Prostate gland (tissue), 2 donors: ENCODE measurements at regions not wholly inside any gene's neighbourhood (a gene's known extent, or its start where the extent isn't known, plus 50 kb on each side); places are given as distances from the start of the nearest gene placed in this dataset.

Experiments
- DNase-seq: peaks from one replicate; pipeline ENCODE4 v3.0.0-alpha.2; 2019; ENCODE audit warnings: low spot score
- H3K27ac ChIP-seq, 2 donors: fragments of 200-600 bp; sonication (generic); 2 replicates each; pipeline ENCODE4 v1.5.1; 2017 to 2019
- H3K27me3 ChIP-seq: fragments of 200-600 bp; sonication (generic); replicated peaks from 2 replicates; pipeline ENCODE4 v1.5.1; 2019; ENCODE audit not compliant: insufficient read depth
- H3K36me3 ChIP-seq, 2 donors: fragments of 200-600 bp; sonication (generic); 1 replicate in 1 of 2; 2 replicates in 1 of 2; pipeline versions ENCODE4 v1.5.1 to v1.8.1; 2017 to 2019
- H3K4me1 ChIP-seq: fragments of 200-600 bp; sonication (generic); replicated peaks from 2 replicates; pipeline ENCODE4 v1.5.1; 2019
- H3K4me3 ChIP-seq, 2 donors: fragments of 200-600 bp; sonication (generic); 2 replicates each; pipeline ENCODE4 v1.5.1; 2017 to 2019
- H3K9me3 ChIP-seq: fragments of 200-600 bp; sonication (generic); 2 replicates; pipeline ENCODE4 v1.5.1; 2017
- POLR2A ChIP-seq: fragments of 450-650 bp; IDR thresholded peaks from one replicate; pipeline ENCODE4 v1.6.1; 2016; ENCODE audit warnings: antibody characterized with exemption, mild to moderate bottlenecking
- POLR2AphosphoS5 ChIP-seq: sonication (generic); formaldehyde crosslinking; IDR thresholded peaks from one replicate; pipeline ENCODE4 v1.6.1; 2017; ENCODE audit warnings: antibody characterized with exemption
- WGBS: methylation state at CpG from one replicate; pipeline ENCODE4 v1.1.5; 2018; 5-methylcytosine and 5-hydroxymethylcytosine counted together
- intact Hi-C: fragments of 100-400 bp; cut with DNase I; formaldehyde crosslinking; loops from one replicate; pipeline ENCODE4 v1.14.2; 2022
- TF ChIP-seq, protein P1 (sequence below), 4 experiments: fragments of 200-600 bp in 2 of 4; fragments of 450-650 bp in 2 of 4; sonication (generic) in 2 of 4; IDR thresholded peaks; 1 replicate in 3 of 4; 2 replicates in 1 of 4; pipeline ENCODE4 v1.5.1; 2016 to 2019; ENCODE audit warnings: antibody characterized with exemption in 4 of 4, mild to moderate bottlenecking in 2 of 4, moderate library complexity in 2 of 4

DNA sequence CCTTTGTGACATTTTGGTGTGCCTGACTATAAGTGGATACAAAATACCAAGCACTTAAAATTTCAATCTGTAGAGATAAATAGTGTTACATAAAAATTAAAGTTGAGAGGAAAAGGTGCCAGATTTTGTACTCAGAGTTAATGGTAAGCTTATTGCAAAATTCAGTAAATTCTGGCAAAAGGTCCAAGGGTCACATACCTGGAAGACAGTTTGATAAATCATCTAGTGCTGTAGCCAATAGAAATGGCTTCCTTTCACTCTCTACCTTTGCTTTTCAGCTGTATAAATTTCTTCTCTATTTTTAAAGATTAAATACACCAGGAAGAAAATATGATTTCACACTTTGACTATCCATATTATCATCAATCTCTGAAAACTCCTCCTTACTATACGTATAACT is 690.2 kb upstream of the NRSN1 start:
- 83% methylated on average over 1 of the region's 1 CpG for WGBS
- no peaks in the 10 kb centered on the region for H3K9me3 ChIP-seq
- no peak for TF ChIP-seq POLR2A
- no peak for TF ChIP-seq POLR2AphosphoS5
- TF ChIP-seq, protein P1, sequence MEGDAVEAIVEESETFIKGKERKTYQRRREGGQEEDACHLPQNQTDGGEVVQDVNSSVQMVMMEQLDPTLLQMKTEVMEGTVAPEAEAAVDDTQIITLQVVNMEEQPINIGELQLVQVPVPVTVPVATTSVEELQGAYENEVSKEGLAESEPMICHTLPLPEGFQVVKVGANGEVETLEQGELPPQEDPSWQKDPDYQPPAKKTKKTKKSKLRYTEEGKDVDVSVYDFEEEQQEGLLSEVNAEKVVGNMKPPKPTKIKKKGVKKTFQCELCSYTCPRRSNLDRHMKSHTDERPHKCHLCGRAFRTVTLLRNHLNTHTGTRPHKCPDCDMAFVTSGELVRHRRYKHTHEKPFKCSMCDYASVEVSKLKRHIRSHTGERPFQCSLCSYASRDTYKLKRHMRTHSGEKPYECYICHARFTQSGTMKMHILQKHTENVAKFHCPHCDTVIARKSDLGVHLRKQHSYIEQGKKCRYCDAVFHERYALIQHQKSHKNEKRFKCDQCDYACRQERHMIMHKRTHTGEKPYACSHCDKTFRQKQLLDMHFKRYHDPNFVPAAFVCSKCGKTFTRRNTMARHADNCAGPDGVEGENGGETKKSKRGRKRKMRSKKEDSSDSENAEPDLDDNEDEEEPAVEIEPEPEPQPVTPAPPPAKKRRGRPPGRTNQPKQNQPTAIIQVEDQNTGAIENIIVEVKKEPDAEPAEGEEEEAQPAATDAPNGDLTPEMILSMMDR (IDR thresholded peaks at IDR 0.05) = no peak
- no peak for DNase-seq
- H3K36me3 ChIP-seq = no peaks in the 10 kb centered on the region
- H3K27ac ChIP-seq = no peak overlapping the region
- intact Hi-C loops = no loop called here
- H3K27me3 ChIP-seq = no peaks in the 10 kb centered on the region
- H3K4me1 ChIP-seq = no peaks in the 10 kb centered on the region
- no peak overlapping the region for H3K4me3 ChIP-seq

DNA sequence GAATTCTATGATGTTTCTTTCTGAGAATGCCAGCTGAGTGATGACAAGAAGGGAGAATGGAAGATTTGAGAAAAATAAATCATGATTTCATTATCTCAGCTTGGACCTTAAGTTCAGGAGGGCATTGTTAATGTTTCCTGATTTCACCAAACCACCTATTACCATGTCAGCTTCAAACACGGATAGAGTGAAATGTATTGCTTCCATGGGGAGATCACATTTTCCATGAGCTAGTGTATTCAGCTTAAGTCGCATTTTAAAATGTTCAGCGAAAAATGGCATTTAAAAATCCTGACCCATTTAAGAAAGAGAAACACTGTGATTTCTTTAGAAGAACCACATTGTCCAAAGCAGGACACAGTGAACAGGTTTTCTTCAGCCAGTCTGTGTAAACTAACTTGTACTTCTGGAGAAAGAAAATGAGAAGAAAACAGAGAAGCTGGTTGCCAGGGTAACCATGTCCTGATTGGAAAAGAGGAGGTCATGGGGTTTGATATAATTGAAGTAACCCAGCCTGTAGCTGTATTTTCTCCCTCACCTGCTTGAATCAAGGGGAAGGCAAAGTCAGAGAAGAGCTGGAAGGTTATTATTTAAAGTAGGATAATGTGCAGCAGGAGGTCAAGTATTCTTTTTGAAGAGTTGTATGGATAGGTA is 684.1 kb upstream of the NRSN1 start:
- Histone ChIP-seq H3K9me3 (no peaks in the 10 kb centered on the region), H3K4me1 (no peaks in the 10 kb centered on the region), H3K27ac (no peak overlapping the region), H3K36me3 (no peaks in the 10 kb centered on the region), H3K27me3 (no peaks in the 10 kb centered on the region), H3K4me3 (no peak overlapping the region)
- TF ChIP-seq, protein P1 (IDR thresholded peaks at IDR 0.05) = no peak
- TF ChIP-seq POLR2AphosphoS5 (no peak), POLR2A (no peak)
- intact Hi-C loops = loop anchor here (10.0 kb wide), 1 partner anchor 1847 kb away; the partner anchor contains the start of gene SOX4
- no peak for DNase-seq
- 93% methylated on average over 3 of the region's 3 CpGs for WGBS

DNA sequence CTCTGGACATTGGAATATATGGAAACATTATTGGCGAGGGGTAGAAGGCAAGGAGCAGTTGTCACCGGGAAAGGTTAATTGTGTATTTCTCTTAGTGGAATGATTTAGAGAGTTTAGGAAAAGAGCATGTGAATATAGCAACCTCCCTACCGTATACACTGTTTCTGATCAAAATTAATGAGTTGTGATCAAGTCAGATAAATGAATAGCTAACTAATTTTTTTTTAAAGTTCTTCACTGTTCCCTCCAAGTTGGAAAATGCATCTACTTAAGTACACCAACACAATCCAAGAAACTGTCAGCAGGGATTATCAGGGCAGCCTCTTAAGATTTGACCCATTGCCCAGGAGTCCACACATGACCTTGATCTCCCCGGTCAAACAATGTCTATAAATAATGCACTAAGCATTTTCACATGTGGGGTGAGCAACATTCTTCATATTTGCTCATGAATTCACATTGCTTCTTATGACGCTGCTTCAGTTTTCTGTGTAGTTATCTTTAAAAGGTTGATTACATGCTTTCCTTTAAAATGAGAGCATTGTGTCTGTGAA is 680.8 kb upstream of the NRSN1 start:
- no peaks in the 10 kb centered on the region for H3K36me3 ChIP-seq
- no peaks in the 10 kb centered on the region for H3K27me3 ChIP-seq
- DNase-seq = no peak
- H3K27ac ChIP-seq = no peak overlapping the region
- no peaks in the 10 kb centered on the region for H3K9me3 ChIP-seq
- intact Hi-C loops = loop anchor here (10.0 kb wide), 1 partner anchor 1850 kb away; the partner anchor contains the start of gene SOX4
- no peaks in the 10 kb centered on the region for H3K4me1 ChIP-seq
- WGBS = 54% methylated on average over 5 of the region's 5 CpGs
- H3K4me3 ChIP-seq = no peak overlapping the region
- TF ChIP-seq, protein P1 (IDR thresholded peaks at IDR 0.05) = no peak
- TF ChIP-seq POLR2A (no peak), POLR2AphosphoS5 (no peak)

DNA sequence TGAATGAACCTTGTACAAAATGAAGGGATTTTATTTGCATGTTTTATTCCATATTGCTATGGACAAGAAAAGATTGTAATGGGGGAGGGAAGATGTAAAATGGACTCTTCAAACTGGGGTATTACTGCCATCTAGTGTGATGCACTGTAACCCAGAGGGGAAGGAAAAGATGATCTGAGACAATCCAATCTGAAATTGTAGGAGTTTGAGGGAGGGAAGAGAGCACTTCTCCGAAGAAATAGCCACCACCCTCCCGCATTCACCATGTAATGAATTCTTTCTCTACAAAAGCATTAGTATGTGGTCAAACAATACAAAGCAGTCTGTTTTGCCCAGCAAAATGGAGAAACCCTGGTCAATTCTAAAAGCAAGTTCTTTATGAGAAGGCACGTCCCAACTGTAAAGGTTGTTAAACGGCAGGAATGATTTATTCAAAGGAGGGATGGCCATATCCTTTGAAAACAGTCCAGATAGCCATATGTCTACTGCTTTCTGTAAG is 679.5 kb upstream of the NRSN1 start:
- WGBS = 24% methylated on average over 4 of the region's 4 CpGs
- intact Hi-C loops = loop anchor here (10.0 kb wide), 1 partner anchor 1852 kb away; the partner anchor contains the start of gene SOX4

More for the DNA sequence above, 679.5 kb upstream of the NRSN1 start:
- TF ChIP-seq POLR2A = no peak
- TF ChIP-seq, protein P1 (IDR thresholded peaks at IDR 0.05) = peak in 3 of 4 experiments; percentile 14 to 34 (median 26)
- Histone ChIP-seq H3K27ac (no peak overlapping the region), H3K27me3 (no peaks in the 10 kb centered on the region), H3K4me1 (no peaks in the 10 kb centered on the region), H3K4me3 (no peak overlapping the region), H3K36me3 (no peaks in the 10 kb centered on the region), H3K9me3 (no peaks in the 10 kb centered on the region)
- no peak for DNase-seq
